HG03520 (cell line): ENCODE measurements at regions not wholly inside any gene's neighbourhood (a gene's known extent, or its start where the extent isn't known, plus 50 kb on each side); places are given as distances from the start of the nearest gene placed in this dataset.
A peak's percentile ranks its signal among the peaks of the same experiment; 100 is the strongest.

Source experiments
- ATAC-seq: cut with Tn5 transposase; IDR thresholded peaks from one replicate; pipeline ENCODE4 v1.9.1; 2021; ENCODE audit warnings: mild to moderate bottlenecking, moderate library complexity; ENCODE audit not compliant: unreplicated experiment

DNA sequence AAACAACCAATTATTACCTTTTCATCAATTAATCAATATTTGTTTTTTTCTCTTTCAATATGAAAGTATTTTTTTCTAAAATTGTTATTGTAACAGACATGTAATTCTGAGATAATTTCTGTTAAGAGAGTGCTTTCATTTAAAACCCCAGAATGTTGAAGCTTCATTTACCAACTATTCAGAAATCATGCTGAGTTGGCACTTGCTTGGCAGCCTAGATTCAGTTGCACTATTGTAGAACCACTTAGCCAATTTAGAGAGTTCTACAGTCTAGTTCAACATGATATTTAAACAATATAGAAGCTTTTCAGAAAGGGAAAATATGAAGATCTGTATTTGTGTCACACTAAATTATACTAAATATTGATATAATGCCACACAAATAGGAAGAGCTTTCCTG, 56.1 kb upstream of the NKAIN2 start:
- no peak for ATAC-seq

DNA sequence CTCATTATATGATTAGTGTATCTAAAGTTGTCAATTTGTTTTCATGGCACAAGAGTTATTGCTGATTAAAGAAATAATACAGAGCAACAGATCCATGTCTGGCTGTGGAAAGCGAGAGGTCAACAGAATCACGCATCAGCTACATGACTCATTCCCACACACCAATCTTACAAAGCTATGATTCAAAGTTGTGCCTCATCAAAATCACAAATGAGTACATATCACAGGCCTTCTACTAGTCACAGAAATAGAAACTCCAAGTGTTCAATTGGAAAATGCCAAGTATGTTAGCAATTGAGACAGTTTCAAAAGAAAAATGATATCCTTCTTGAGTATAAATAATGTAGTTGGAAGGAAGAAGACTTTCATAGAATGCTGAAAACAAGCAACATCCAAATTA, 57.8 kb upstream of the NKAIN2 start:
- no peak for ATAC-seq

DNA sequence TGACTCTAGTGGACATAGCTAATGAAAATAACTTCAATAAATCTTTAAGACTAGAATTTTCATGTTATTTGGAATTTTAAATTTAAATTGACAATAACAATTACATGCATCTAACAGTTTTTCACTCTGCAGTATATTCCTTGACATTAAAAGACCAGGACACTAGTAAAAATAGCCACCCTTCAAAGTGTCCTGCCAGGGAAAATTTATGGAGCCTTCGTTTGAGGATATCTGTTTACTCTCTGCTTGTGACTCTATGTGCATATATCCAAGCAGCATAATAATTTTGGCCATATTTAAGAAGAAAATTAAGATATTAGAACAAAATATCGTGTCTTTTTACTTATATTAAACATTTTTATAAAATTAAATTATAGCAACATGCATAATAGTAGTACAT, 58.8 kb upstream of the NKAIN2 start:
- no peak for ATAC-seq

DNA sequence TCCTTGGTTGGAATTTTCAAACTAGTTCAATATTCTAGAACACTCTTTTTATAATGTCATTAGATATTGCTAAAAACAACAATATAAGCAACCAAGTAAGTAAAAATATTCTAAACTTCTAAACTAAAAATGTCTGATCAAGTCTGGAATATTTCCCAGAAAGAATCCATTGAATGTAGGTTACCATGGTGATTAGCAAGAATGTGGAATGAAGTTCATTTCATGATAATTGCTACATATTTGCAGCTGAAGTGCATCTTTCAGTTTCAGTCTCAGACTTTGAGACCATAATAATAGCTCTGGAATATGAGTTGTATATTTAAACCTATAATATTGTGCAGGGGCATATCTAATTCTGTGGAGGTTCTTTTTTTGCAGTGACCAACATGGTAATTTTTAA, 61.0 kb upstream of the NKAIN2 start:
- ATAC-seq, result no peak

DNA sequence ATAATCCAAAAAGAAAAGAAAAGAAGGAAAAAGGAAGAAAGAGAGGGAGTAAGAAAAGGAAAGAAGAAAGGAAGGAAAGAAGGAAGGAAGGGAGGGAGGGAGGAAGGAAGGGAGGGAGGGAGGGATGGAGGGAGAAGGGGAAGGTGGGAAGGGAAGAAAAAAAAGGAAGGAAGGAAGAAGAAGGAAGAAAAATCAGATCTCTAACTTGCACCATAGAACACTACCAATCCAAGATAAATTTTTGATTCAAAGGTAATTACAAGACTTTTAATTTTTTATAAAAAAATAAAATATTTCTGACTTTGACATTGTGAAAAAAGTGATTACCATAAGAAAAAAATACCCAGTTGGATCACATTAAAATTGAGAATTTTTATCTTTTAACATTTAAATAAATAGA, 70.5 kb upstream of the NKAIN2 start:
- ATAC-seq, result no peak

DNA sequence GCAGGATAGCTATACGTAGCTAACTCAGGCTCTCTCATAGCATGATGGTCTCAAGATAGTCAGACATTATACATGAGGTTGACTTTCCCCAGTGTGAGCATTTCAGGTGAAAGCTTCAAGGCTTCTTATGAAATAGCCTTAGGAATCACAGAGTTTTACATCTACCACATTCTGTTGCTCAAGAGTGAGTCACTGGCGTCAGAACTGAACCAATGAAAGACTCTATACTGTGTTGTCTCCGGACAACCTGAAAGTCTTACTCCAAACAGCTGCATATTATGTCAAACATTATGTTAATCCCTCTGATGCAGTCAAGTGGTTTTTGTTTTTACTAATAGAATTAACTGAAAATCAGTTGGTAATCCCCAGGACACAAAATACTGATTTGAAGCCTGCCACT, 79.8 kb upstream of the TRDN start:
- no peak for ATAC-seq

DNA sequence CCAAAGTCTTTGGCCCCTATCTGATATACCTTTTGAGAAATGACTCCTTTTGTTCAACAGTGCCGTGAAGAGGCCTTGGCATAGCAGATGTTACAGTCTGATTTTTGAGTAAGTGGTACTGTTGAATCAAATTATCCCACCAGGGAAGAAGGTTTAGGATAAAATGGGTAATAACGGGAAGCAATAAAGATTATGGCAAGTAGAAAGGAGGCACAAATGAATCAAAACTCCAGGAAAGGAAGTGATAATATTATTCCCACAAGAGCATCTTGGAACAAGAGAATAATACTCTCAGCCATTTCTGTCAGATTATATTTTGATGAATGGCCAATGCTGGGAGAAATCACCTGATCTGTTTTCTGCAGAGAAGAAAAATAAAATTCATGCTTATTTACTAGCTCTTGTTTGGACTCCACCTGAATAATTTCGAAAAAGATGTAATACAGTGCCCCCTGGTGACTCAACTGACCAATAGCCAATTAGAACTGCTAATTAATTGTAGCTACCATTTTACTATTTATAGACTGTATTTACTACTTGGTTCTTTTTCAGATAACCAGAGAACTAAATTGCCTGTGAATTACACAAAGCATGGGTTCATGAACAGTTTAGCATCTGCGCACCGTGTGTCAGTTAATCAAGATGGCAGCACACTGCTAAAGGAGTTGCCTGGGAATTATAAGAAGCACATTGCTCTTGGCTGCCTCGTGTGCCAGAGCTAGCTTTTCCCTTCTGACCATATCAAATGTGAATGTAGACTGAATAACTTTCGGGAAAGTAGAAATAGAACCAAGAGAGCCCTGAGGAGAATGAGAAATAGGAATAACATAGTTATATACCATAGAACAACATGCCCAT, 78.5 kb upstream of the TRDN start:
- peak; percentile 63 for ATAC-seq

DNA sequence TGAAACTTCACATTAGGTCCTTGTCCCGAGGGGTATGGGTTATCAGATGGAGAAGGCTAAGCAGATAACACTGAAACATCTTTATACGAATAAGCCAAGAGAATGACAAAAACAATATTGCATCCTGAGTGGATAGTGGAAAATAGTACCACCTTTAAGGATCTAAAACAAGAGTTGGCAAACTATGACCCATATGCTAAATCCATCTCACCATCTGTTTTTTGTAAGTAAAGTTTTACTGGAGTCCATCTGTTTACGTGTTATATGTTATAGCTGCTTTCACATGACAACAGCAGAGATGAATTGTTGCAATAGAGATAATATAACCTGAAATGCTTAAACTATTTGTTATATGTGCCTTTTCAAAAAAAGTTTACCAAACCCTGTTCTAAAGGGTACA, 76.1 kb upstream of the TRDN start:
- ATAC-seq, result no peak

DNA sequence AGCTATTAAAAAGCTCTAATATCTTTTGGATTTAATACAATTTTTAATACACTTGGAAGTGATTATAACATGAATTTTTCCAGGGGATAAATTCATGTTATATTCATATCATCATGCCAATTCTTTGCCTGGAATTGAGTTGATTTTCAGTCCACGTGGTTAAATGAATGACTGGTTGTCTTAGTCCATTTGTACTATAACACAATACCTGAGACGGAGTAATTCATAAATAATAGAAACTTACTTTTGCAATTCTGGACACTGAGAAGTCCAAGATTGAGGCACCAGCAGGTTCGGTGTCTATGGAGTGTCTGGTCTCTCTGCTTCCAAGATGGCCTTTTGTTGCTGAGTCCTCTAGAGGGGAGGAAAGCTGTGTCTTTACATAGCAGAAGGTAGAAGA, 66.2 kb upstream of the TRDN start:
- ATAC-seq, result no peak

DNA sequence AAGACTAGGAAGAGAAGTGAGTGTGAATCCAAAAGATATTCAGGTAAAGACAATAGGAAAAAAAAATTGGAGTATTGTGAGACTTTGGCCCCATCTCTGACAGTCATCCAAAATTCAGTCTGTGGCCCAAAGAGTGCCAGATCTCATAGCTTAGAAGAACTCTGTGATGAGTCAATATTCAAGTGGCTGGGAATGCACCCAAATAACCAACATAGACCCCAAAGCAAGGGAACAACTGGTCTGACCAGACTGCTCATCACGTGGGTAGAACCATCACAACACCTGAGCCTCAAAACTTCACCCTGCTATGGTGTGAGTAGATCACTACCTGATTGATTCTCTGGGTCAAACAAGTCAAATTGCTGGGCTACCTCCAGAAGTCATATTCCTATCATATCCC, 51.1 kb upstream of the TRDN start:
- ATAC-seq, result no peak
